BE2C (cell line): ENCODE measurements at regions not wholly inside any gene's neighbourhood (a gene's known extent, or its start where the extent isn't known, plus 50 kb on each side); places are given as distances from the start of the nearest gene placed in this dataset.

Experiments used
- DNase-seq: peaks from one replicate; pipeline ENCODE4 v3.0.0-alpha.2; 2020
- H3K27me3 ChIP-seq: fragments of 250-450 bp; sonication (Bioruptor Pico); 2 replicates; pipeline ENCODE4 v1.5.1; 2020; ENCODE audit warnings: mild to moderate bottlenecking
- H3K36me3 ChIP-seq: fragments of 250-450 bp; sonication (Bioruptor Pico); 2 replicates; pipeline ENCODE4 v1.5.1; 2020; ENCODE audit warnings: mild to moderate bottlenecking
- H3K4me1 ChIP-seq: fragments of 250-450 bp; sonication (Bioruptor Pico); 2 replicates; pipeline ENCODE4 v1.5.1; 2020
- H3K4me3 ChIP-seq: 2 replicates; pipeline ENCODE4 v1.5.1; 2011; ENCODE audit warnings: low read depth, low read length
- H3K9me3 ChIP-seq: fragments of 250-450 bp; sonication (Bioruptor Pico); 2 replicates; pipeline ENCODE4 v1.5.1; 2020
- TF ChIP-seq, protein P1 (sequence below): IDR thresholded peaks from 2 replicates; pipeline ENCODE4 v1.5.1; 2012; ENCODE audit warnings: mild to moderate bottlenecking, low read depth, low read length

DNA sequence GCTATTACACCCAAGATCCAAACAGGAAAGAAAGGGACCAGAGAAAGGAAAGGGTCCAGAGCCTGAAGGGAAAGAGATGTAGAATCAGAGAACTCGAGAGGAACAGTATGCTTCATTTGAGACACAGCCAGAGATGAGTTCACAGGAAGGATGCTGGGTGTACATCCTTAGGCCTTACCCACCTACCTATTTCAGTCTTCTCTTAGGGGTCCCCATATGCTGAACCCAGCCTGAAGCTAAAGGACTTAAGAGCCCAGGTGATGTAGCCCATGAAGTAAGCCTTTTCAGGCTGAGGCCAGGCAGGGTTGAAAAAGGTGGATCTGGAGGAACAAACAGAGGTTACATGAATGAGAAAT is 338.0 kb upstream of the KCNH8 start:
- Histone ChIP-seq H3K36me3 (no peaks in the 10 kb centered on the region), H3K4me1 (no peaks in the 10 kb centered on the region), H3K9me3 (no peaks in the 10 kb centered on the region), H3K27me3 (no peaks in the 10 kb centered on the region), H3K4me3 (no peak overlapping the region)
- TF ChIP-seq, protein P1, sequence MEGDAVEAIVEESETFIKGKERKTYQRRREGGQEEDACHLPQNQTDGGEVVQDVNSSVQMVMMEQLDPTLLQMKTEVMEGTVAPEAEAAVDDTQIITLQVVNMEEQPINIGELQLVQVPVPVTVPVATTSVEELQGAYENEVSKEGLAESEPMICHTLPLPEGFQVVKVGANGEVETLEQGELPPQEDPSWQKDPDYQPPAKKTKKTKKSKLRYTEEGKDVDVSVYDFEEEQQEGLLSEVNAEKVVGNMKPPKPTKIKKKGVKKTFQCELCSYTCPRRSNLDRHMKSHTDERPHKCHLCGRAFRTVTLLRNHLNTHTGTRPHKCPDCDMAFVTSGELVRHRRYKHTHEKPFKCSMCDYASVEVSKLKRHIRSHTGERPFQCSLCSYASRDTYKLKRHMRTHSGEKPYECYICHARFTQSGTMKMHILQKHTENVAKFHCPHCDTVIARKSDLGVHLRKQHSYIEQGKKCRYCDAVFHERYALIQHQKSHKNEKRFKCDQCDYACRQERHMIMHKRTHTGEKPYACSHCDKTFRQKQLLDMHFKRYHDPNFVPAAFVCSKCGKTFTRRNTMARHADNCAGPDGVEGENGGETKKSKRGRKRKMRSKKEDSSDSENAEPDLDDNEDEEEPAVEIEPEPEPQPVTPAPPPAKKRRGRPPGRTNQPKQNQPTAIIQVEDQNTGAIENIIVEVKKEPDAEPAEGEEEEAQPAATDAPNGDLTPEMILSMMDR: no peak
- no peak for DNase-seq

DNA sequence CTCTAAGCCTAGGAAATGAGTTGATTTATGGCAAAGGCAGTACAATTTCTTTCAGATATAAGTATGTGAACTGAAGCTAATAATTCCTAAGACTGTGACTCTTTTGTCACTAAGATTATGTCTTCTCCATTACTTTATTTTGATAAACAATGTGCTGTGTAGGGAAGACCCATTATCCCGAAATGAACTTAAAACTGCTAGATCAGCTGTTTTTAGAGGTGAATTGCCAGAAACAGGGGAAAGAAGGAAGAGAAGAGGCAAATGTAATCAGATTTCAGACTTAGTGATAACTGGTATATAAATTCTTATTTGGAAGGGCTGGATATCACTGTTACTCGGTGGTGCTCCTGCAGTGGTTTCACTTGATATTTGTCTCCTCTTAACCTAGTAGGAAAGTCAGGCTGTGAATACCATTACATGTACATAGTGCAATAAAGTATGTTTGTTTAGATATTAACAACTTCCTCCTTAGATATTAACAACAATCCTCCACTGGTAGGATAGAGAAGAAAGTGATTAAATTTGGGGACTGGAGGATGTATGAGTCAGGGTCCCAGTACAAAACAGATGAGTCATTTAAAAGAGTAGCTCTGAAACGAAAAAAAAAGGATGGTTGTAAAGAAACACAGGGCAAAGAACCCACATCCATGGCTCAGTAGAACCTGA is 338.5 kb upstream of the KCNH8 start:
- no peaks in the 10 kb centered on the region for H3K9me3 ChIP-seq
- TF ChIP-seq, protein P1: no peak
- no peaks in the 10 kb centered on the region for H3K27me3 ChIP-seq
- H3K36me3 ChIP-seq: no peaks in the 10 kb centered on the region
- H3K4me3 ChIP-seq: no peak overlapping the region
- no peaks in the 10 kb centered on the region for H3K4me1 ChIP-seq
- DNase-seq: no peak

DNA sequence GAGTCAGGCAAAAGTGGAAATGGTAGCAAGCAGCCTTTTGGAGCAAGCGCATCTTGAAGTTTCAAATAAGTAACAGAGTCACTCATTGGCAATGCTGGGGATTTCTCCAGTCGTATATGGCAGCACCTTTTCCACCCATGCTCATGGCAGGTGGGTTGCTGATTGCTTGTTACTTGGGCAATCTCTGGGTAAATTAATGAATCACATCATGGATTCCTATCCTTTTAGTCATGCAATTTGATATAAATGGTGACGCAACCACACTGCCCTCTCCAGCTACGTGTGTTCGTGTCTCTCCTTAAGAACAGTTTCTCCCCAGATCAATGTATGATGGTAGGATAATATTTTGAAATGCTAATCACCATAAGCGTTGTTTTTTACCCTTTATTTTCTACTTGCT is 339.9 kb upstream of the KCNH8 start:
- Histone ChIP-seq H3K4me1 (no peaks in the 10 kb centered on the region), H3K4me3 (no peak overlapping the region), H3K9me3 (no peaks in the 10 kb centered on the region), H3K36me3 (no peaks in the 10 kb centered on the region), H3K27me3 (no peaks in the 10 kb centered on the region)
- no peak for DNase-seq
- TF ChIP-seq, protein P1: no peak

DNA sequence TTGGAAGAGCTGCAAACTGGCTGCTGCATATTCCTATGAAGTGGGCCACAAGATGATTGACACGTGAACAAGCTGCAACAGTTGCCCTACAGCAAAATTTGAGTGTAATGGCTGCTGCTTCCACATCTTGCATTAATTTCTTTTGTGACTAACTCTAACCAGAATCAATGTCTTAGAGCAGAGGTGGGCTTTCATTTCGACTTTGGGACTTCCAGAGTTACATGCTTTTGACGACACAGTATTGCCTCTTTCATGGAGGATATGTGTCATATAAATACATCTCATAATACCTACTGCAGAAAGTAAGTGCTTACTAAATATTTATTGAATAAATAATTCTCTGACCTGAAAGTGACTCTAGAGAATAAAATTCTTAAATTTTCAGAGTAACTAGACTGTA is 340.7 kb upstream of the KCNH8 start:
- Histone ChIP-seq H3K9me3 (no peaks in the 10 kb centered on the region), H3K4me3 (no peak overlapping the region), H3K27me3 (no peaks in the 10 kb centered on the region), H3K4me1 (no peaks in the 10 kb centered on the region), H3K36me3 (no peaks in the 10 kb centered on the region)
- no peak for DNase-seq
- TF ChIP-seq, protein P1: no peak

DNA sequence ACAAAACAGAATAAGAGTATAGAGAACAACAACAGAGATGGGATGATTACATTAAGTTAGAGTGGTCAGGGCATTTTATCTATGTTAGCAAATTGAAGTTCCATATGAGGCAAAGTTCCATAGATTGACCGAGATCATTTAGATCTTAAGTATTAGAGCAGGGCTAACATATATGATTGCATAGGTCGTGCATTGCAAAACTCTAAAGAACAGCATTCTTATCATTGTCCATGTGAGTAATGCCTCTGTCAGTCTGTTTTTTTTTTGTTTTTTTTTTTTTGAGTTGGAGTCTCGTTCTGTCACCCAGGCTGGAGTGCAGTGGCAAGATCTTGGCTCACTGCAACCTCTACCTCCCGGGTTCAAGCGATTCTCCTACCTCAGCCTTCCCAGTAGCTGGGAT is 341.7 kb upstream of the KCNH8 start:
- TF ChIP-seq, protein P1: no peak
- H3K36me3 ChIP-seq: no peaks in the 10 kb centered on the region
- no peaks in the 10 kb centered on the region for H3K9me3 ChIP-seq
- no peaks in the 10 kb centered on the region for H3K4me1 ChIP-seq
- H3K4me3 ChIP-seq: no peak overlapping the region
- no peaks in the 10 kb centered on the region for H3K27me3 ChIP-seq
- DNase-seq: no peak

DNA sequence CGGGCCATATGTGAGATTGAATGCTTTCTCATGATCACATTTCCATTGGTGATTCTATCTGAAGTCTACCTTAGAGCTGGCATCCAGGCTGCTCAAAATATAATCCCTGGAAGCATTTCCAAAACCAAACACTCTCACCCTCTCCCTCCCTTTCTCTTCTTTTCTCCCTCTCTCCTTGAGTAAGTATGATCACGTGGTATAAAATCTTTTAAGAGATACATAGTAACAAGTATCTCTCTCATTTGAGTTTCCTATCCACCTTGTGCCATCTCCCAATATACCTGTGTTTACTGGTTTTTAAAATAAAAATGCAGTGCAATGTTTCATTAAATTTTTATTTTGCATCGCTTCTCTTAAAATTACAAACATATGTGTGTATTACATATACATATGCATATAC is 350.9 kb upstream of the KCNH8 start:
- no peaks in the 10 kb centered on the region for H3K9me3 ChIP-seq
- no peak overlapping the region for H3K4me3 ChIP-seq
- TF ChIP-seq, protein P1: no peak
- H3K27me3 ChIP-seq: no peaks in the 10 kb centered on the region
- no peaks in the 10 kb centered on the region for H3K4me1 ChIP-seq
- no peaks in the 10 kb centered on the region for H3K36me3 ChIP-seq
- DNase-seq: no peak
